HEK293T (cell line): ENCODE measurements at regions not wholly inside any gene's neighbourhood (a gene's known extent, or its start where the extent isn't known, plus 50 kb on each side); places are given as distances from the start of the nearest gene placed in this dataset.
A peak's percentile ranks its signal among the peaks of the same experiment; 100 is the strongest.

Experiments used
- CTCF ChIA-PET: fragments of 350-600 bp; formaldehyde crosslinking; extraction: SDS; loops from one replicate; lab custom pipeline; 2021; ENCODE audit warnings: antibody characterized with exemption, inconsistent platforms; lab: Yijun Ruan, JAX
- POLR2A ChIA-PET: fragments of 350-600 bp; formaldehyde crosslinking; extraction: SDS; loops from one replicate; lab custom pipeline; 2020; ENCODE audit warnings: antibody characterized with exemption, inconsistent platforms; lab: Yijun Ruan, JAX
- DNase-seq: peaks from one replicate; pipeline ENCODE4 v3.0.0; 2012; ENCODE audit warnings: mixed read lengths; ENCODE audit errors: extremely low spot score
- ARNT ChIP-seq: fragments of 450-650 bp; IDR thresholded peaks from 2 replicates; pipeline ENCODE4 v1.6.1; 2017; ENCODE audit warnings: mild to moderate bottlenecking
- BHLHE40 ChIP-seq: fragments of 450-650 bp; IDR thresholded peaks from 2 replicates; pipeline ENCODE4 v1.6.1; 2016; ENCODE audit warnings: mild to moderate bottlenecking, moderate library complexity, borderline replicate concordance
- CTBP1 ChIP-seq: fragments of 450-650 bp; IDR thresholded peaks from 2 replicates; pipeline ENCODE4 v1.6.1; 2016; ENCODE audit warnings: borderline replicate concordance
- ELF4 ChIP-seq: fragments of 450-650 bp; IDR thresholded peaks from 2 replicates; pipeline ENCODE4 v1.6.1; 2017; ENCODE audit warnings: antibody characterized with exemption
- FOXA1 ChIP-seq: fragments of 450-650 bp; IDR thresholded peaks from 2 replicates; pipeline ENCODE4 v1.6.1; 2016; ENCODE audit warnings: mild to moderate bottlenecking
- FOXK2 ChIP-seq: fragments of 450-650 bp; IDR thresholded peaks from 2 replicates; pipeline ENCODE4 v1.6.1; 2016; ENCODE audit warnings: mild to moderate bottlenecking
- FOXM1 ChIP-seq: fragments of 450-650 bp; IDR thresholded peaks from 2 replicates; pipeline ENCODE4 v1.6.1; 2017; ENCODE audit warnings: mild to moderate bottlenecking, borderline replicate concordance
- HDGF ChIP-seq: fragments of 450-650 bp; IDR thresholded peaks from 2 replicates; pipeline ENCODE4 v1.6.1; 2017; ENCODE audit warnings: antibody characterized with exemption, borderline replicate concordance
- L3MBTL2 ChIP-seq: fragments of 450-650 bp; conservative IDR thresholded peaks from 2 replicates; pipeline ENCODE4 v1.6.1; 2016; ENCODE audit warnings: mild to moderate bottlenecking
- LEF1 ChIP-seq: fragments of 450-650 bp; IDR thresholded peaks from 2 replicates; pipeline ENCODE4 v1.6.1; 2017; ENCODE audit warnings: mild to moderate bottlenecking, borderline replicate concordance
- NFRKB ChIP-seq: fragments of 450-650 bp; IDR thresholded peaks from 2 replicates; pipeline ENCODE4 v1.6.1; 2016; ENCODE audit warnings: mild to moderate bottlenecking, moderate library complexity
- SP1 ChIP-seq: fragments of 450-650 bp; IDR thresholded peaks from 2 replicates; pipeline ENCODE4 v1.6.1; 2017
- SUZ12 ChIP-seq: fragments of 450-650 bp; IDR thresholded peaks from 2 replicates; pipeline ENCODE4 v1.6.1; 2016; ENCODE audit warnings: mild to moderate bottlenecking
- TARDBP ChIP-seq: fragments of 450-650 bp; IDR thresholded peaks from 2 replicates; pipeline ENCODE4 v1.6.1; 2016
- ZNF384 ChIP-seq: fragments of 450-650 bp; IDR thresholded peaks from 2 replicates; pipeline ENCODE4 v1.6.1; 2016
- TF ChIP-seq, protein P1 (sequence below): fragments of 450-650 bp; IDR thresholded peaks from 2 replicates; pipeline ENCODE4 v1.6.1; 2016

DNA sequence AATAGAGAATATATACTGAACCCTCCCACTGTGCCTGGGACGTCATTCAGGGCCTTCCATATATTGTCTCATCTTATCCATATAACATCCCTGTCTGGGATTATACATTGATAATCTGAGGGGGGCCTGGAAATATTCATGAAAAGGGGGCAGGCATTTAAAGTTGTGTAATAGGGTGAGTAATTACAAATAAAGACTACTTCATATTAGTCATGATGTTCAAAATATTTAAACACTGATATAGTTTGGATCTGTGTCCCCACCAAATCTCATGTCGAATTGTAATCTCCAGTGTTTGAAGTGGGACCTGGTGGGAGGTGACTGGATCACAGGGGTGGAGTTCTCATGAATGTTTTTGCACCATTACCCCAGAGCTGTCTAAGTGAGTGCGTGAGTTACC is 97.8 kb downstream of the AQP9 start:
- ChIA-PET CTCF (no interaction called here), POLR2A (no interaction called here)
- no peak for TF ChIP-seq ZNF384
- TF ChIP-seq BHLHE40 = no peak
- no peak for TF ChIP-seq LEF1
- no peak for TF ChIP-seq ARNT
- TF ChIP-seq, protein P1, sequence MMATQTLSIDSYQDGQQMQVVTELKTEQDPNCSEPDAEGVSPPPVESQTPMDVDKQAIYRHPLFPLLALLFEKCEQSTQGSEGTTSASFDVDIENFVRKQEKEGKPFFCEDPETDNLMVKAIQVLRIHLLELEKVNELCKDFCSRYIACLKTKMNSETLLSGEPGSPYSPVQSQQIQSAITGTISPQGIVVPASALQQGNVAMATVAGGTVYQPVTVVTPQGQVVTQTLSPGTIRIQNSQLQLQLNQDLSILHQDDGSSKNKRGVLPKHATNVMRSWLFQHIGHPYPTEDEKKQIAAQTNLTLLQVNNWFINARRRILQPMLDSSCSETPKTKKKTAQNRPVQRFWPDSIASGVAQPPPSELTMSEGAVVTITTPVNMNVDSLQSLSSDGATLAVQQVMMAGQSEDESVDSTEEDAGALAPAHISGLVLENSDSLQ = no peak
- TF ChIP-seq ELF4 = no peak
- TF ChIP-seq SP1 = no peak
- no peak for DNase-seq

DNA sequence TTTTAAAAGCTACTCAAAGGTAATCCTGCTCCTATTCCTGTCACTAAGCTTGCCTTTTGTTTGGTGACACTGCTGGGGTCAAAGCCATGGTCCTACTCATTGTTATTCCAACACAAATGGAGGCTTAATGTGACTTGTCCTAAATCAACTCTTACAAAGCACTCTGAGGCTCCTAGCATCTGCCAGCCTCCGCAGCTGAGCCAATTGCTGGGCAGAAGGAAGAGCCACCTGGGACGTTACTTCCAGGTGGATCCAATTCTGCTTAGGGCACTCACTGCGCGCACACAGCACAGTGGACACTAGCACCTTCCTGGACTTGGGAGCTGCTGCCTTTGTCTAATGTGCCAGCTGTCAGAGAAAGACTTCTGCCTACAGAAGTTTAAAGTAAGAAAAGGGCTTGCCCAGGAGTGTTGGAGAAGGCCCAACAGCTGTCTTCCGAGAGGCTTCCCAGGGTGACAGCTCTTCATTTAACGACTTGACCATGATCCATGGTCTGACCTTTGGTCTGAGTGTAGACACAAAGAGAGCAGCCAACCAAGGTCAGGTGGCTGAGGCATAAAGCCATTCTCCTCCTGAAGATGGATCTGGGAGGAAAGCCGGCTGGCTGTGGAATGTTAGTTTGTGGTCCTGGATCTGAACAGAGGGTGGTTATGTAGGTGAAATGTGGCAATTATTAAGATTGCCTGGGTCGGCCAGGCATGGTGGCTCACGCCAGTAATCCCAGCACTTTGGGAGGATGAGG is 102.2 kb downstream of the AQP9 start:
- ChIA-PET CTCF (no interaction called here), POLR2A (no interaction called here)
- DNase-seq = no peak
- TF ChIP-seq NFRKB (no peak), FOXA1 (no peak), ELF4 (no peak), LEF1 (no peak), ARNT (no peak), SUZ12 (no peak), TARDBP (no peak), FOXK2 (no peak), HDGF (no peak), ZNF384 (no peak), CTBP1 (no peak)
- TF ChIP-seq, protein P1 = no peak

DNA sequence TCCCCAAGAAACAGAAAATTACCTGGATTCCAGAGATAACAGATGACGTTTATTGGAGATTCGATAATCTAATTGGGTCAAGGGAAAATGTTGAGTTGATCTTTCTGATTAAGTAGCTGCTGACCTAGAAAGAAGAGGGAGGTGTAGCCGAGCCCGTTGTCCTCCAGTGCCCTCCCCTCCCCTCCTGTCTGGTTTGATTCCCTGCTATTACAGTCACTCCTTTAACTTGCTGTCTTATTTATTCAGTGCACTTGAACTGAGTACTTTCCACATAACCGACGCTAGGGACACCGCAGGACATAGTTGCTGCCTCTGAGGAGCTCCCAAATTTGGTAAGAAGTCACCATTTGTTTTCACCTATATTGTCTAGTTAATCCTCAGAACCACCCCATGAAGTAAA is 103.7 kb downstream of the AQP9 start:
- POLR2A ChIA-PET = no interaction called here
- CTCF ChIA-PET = interaction anchor here (0.5 kb wide), 1 partner anchor 88 kb away, joined by 3 read pairs; no protein-coding TSS in a partner anchor
- peak; percentile 22 for DNase-seq
- TF ChIP-seq ZNF384 (no peak), SP1 (no peak), CTBP1 (no peak), TARDBP (no peak), BHLHE40 (no peak), SUZ12 (no peak), NFRKB (no peak), FOXK2 (no peak), ELF4 (no peak), HDGF (no peak), FOXM1 (no peak), L3MBTL2 (no peak), LEF1 (no peak), FOXA1 (no peak), ARNT (no peak)
- TF ChIP-seq, protein P1 = no peak

DNA sequence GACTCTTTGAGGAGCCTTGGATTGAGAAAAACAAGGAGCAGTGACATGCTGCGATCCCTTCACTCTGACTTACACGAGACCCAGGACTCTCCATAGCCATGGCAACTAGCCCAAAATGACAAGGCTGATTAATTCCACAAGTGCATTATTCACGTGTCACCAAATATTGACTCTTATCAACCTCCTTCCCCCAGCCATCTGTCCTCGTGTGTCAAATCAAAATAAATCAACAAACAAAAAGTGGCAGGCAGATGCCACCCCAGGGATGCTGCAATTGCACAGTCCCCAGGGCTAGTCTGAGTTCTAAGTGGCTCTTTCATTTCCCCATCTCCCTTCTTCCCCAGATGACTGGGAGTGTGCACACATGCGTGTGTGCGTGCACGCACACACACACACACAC is 104.9 kb downstream of the AQP9 start:
- no peak for TF ChIP-seq CTBP1
- POLR2A ChIA-PET = no interaction called here
- CTCF ChIA-PET = no interaction called here
- no peak for DNase-seq

DNA sequence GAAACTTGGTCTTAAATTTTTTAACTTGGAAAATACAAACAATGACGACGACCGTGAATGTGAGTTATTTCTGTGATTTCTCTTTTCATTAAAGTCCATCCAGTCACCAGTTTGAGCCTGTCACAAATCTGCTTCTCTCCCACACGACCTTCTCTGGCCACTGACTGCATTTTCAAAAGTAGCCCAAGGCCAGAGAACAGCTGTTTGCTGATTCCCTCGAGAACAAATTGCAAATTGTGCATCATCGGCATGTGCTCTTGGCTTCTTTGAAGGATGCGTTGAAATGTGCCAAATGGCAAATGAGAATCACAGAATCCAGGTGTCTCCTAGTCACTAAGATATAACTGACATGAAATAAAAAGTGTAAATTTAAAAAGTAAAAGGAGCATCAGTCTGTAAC is 106.4 kb downstream of the AQP9 start:
- ChIA-PET POLR2A (interaction anchor here (0.6 to 0.8 kb wide), 2 partner anchors 87 to 591 kb away, joined by 3 read pairs; no protein-coding TSS in a partner anchor), CTCF (no interaction called here)
- TF ChIP-seq SP1 (no peak), SUZ12 (no peak), TARDBP (no peak), FOXA1 (no peak), ZNF384 (no peak), HDGF (no peak), ARNT (no peak), BHLHE40 (no peak), NFRKB (no peak), ELF4 (no peak), FOXK2 (no peak), CTBP1 (no peak), LEF1 (no peak), L3MBTL2 (no peak; the same call in 1 of the 2 replicates), FOXM1 (no peak)
- TF ChIP-seq, protein P1 = no peak
- no peak for DNase-seq

DNA sequence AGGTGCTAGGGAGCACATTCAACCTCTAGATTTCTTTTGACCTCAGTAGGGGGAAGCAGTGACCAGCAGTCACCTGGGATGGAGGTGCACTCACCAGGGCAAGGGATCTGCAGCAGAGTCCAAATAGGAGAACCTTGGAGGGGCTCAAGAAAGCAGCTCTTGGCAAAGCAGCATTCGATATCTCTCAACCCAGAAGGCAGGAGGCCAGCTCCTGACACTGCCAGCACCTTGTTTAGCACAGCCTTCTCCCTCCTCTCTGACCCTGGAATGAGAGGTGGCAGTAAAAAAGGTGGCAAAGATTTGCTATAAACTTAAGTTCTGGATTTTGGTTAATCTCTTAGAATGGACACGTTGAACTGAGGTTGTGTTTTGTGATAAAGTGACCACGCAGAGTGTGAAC is 107.9 kb downstream of the AQP9 start:
- TF ChIP-seq FOXM1 (no peak), FOXK2 (no peak), L3MBTL2 (no peak), CTBP1 (no peak), ZNF384 (no peak)
- DNase-seq = no peak
- ChIA-PET POLR2A (no interaction called here), CTCF (no interaction called here)
